HCEC 1CT (cell line): ENCODE measurements at regions not wholly inside any gene's neighbourhood (a gene's known extent, or its start where the extent isn't known, plus 50 kb on each side); places are given as distances from the start of the nearest gene placed in this dataset.
"Not testable (repeated sequence)": the region's sequence is repeated elsewhere in the genome, so short reads cannot be mapped to it uniquely, and the experiment has no call there.

Experiments
- DNase-seq: peaks from one replicate; pipeline ENCODE4 v3.0.0-alpha.2; 2017

DNA sequence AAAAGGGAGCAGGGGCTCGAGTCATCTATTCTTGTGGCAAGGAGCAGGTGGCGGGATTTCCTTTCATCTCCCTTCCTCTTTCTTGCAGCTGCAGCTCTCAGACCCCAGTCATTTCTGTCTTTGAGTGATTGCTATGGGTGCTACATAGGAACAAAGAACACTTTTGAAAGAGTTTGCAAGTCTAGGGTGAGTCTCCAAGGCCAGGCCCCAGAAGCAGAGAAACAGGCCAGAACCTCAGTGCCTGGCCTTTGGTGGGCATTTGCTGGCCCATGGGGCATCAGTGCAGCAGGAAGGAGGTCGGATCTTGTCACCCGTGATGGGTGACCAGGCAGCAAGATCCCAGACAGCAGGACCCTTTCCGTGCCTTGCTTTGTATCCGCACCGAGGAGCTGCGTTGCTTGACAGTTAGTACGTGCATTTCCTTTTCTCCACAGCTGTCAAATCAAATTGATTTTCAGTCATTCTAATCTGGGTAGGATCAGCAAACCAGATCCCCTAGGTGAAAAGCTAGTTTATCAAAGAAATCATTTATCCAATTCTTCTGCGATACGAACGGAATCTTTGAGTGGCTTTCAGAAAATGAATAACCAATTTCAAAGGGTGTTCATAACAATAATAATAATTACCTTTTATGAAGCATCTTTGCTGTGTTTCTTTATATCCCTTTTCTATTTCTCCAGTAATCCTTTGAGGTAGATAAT lies 244.6 kb upstream of the MAF start:
- DNase-seq: no peak

- DNase-seq: no peak
These were observed 244.1 kb upstream of the MAF start for GRCh38 chr16:79844603-79845002.

GRCh38 chr16:79843631-79844043 lies 243.1 kb upstream of the MAF start:
- DNase-seq: no peak

DNA sequence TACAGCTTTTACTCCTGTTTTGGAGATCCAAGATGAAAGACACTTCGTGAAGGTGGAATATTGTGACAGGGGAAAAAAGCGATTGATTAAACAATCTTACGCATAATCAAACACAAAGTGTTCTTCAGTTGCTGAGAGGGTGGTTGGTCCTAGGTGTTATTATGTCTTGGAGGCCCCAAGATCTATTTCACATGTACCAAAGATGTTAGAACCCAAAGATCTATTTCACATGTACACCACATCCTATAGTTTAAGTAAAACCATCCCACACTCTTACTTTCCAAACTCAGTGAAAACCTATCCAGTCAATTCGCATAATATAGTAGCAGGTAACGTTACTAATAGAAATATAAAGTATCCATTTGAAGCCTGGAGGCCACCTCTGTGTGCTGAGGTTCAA lies 242.6 kb upstream of the MAF start:
- no peak for DNase-seq

GRCh38 chr16:79842197-79842596 lies 241.7 kb upstream of the MAF start:
- no peak for DNase-seq

- no peak for DNase-seq
These were observed 239.2 kb upstream of the MAF start for GRCh38 chr16:79839466-79840341.

DNA sequence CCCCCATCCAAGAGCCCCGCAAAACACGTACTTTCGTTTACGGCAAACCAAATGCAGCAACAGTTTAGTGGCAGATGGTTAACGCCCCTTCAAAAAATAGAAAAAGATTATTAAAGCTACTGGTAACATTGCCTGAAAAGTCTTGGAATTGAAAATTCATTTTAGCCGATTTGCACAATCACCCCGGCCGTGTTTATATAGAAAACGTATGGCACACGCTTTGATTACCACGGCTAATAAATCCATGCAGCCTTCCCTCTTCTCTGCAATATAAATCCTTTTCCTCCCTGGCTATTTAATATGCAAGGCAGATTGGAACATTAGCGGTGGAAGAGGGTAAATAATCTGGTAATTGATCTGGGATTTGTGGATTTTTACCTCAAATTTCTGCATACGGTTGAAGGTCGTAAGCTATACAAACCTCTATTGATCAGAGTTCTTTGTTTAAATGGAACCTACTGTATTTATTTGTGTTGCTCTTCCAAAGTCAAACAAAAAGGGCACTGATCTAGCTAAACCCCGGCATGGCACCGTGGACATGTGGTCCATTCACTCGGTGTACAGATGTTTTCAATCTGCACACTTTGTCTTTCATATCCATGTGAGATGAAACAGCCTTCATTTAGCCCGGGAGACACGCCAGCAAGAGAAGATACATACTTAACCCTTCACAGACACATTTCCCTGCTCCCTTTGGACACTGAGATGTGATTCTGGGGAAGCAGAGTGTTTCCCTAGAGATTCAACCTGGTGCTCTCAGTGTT lies 238.1 kb upstream of the MAF start:
- no peak for DNase-seq

- DNase-seq: no peak
These were observed 235.6 kb upstream of the MAF start for GRCh38 chr16:79836144-79836543.

- DNase-seq: no peak
These were observed 234.7 kb upstream of the MAF start for GRCh38 chr16:79835194-79835593.

DNA sequence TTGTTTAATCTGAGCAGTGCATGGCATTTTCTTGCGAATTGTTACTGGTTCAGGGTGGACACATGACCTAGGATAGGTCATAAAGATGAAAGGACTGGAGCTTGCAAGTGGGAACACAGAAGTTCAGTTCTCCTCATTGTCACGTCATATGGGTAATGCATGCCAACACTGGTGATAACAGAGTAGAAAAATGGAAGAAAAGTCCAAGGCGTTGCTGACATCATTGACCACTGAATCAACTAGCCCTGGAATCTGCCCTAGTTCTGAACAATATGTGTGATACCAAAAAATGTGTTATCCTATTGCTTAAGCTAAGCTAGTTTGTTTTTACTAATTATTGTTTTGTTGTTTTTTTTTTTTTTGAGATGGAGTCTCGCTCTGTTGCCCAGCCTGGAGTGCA lies 234.2 kb upstream of the MAF start:
- no peak for DNase-seq

GRCh38 chr16:79834003-79834402 lies 233.5 kb upstream of the MAF start:
- DNase-seq: not testable (repeated sequence)

DNA sequence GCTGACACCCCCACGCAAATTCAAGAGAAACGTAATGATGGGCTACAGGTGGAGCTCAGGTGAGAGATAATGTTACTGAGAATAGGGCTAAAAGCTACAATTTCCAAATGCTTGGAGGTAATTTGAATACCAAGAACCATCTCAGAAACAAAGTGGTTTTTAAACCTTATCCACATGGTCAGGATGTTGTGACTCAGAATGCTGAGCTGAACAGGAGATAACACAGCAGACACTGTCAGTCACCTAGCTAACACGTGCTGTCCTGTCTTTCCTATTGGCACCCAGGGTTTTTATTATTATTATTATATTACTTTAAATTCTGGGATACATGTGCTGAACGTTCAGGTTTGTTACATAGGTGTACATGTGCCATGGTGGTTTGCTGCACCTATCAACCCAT lies 233.0 kb upstream of the MAF start:
- no peak for DNase-seq

DNA sequence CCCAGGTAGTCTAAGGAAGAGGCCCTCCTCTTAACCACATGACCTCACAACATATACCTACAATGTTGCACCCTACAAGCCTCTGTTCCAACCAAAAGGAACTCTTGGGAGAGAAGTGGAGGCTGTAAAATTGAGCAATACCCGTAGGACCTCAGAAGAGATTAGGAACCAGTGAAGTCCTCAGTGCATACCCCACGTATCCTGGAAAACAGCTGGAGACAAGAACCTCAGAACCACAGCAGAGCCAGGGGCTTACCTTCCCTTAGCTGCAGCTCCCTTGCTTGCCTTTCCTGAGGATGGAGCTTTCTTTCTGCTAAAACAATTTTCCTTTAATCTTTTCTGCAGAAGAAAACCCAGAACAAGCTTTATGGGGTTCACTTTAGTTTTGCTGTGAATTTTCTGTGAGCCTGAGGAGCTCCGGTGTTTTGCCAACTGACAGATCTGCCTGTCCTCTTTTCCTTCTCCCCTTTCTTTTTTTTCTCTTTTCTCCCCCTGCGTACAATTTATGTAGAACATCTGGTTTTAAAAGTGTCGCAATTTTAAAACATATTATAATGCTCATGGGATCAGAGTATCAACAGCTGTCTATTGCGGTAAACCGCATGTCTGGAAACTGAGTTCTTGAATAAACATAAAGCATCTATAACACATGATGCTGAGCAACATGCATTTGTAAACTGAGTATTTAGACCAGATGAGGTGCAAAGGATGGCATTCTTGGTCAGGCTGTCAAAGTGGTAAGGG lies 226.4 kb upstream of the MAF start:
- no peak for DNase-seq

DNA sequence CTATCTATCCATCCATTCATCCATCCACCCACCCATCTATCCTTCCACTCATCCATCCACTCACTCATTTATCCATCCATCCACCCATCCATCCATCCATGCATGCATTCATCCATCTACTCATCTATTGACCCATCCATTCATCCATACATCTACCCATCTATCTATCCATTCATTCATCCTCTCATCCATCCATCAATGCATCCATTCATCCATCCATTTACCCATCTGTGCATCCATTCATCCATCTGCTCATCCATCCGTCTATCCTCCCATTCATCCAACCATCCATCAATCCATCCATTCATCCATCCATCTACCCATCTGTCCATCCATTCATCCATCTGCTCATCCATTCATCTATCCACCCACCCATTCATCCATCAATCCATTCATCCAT lies 224.5 kb upstream of the MAF start:
- no peak for DNase-seq

DNA sequence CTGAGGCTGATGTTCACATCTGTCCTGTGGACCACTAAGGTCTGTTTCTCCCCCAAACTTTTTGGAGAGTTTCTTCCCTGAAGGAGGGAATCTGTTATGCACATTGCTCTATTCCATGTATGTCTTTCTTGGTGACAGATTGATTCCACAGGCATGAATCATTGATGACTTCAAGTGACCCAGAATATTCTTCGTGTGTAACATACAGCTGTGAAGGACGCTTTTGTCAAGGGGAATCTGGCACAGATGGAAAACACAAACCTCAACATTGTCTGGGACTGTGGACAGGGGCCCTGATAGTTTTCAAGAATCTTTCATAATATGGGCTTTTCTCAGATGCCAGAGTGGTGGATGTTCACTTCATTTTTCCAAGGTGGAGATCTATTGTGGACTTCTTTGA lies 223.1 kb upstream of the MAF start:
- DNase-seq: no peak

DNA sequence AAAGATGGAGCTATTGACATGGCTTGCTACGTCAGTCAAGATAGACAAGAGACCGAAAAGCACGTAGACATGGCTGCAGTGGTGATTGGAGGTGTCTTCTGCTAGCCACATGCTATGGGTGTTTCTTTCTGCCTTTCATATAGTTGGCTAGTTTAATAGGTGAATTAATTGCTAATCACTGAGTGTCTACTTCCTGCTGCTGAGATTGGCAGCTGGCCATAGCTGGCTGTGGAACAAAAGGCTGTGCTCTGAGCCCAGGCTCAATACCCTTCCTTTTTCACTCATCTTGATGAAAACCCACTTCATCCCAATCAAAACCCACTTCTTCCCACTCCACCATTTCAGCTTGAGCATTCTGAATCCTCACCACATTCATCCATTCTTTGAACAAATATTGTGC lies 221.4 kb upstream of the MAF start:
- no peak for DNase-seq

- DNase-seq: no peak
These were observed 215.6 kb upstream of the MAF start for GRCh38 chr16:79816081-79816497.

- no peak for DNase-seq
These were observed 214.5 kb upstream of the MAF start for GRCh38 chr16:79815049-79815448.

GRCh38 chr16:79814124-79814523 lies 213.6 kb upstream of the MAF start:
- DNase-seq: no peak

DNA sequence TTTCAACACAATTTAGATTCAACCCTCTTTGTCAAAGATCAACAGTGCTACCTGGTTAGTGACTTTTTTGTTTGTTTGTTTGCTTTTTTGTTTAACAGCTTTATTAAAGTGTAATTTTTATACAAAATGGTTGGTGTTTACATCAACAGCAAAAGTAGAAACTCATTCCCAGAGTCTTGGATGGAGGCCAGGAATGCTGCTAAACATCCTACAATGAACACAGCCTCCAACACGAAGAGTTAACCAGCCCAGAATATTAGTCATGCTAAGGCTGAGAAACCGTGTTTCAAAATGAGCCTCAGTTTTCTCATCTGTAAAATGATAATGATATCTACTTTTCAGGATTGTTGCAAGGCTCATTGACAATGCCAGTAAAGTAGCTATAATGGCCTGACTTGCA lies 211.0 kb upstream of the MAF start:
- no peak for DNase-seq

DNA sequence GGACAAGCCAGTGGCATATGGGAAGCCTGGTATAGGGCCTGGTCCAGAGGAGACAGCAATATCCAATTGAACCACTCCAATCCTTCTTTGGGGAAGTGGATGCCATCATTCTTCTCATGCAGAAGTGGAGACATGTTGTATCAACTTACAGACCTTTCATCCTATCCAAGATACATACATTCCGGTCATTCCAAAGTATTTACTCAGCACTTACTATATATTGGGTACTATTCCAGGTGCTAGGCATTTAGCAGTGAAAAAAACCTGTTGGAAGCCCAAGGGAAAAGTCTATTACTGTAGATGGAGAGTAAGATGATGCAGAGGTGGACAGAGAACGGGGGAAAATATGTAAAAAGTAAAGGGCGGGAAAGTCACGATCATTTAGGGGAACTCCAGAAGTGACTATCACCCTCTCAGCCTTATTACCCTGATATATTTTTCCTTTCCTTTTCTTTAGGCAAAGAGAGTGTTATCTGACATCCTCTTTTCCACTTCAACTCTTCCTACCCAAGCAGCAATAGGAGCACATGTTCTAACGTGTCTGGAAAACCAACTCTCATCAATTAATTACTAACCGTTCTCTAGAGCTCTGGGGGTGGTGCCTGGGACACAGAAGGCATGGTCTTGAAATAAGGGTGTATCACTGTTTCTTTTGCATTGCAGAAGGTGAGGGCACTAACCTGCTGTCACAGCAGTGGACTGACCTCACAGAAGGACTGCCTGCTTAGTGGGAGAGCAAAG lies 210.1 kb upstream of the MAF start:
- DNase-seq: no peak

- DNase-seq: no peak
These were observed 208.8 kb upstream of the MAF start for GRCh38 chr16:79809376-79809775.
